Hepatic stellate cell (primary cell): ENCODE measurements at regions not wholly inside any gene's neighbourhood (a gene's known extent, or its start where the extent isn't known, plus 50 kb on each side); places are given as distances from the start of the nearest gene placed in this dataset.
"Not testable (repeated sequence)": the region's sequence is repeated elsewhere in the genome, so short reads cannot be mapped to it uniquely, and the experiment has no call there.

ENCODE experiments used
- DNase-seq: peaks from one replicate; pipeline ENCODE4 v3.0.0; 2011; ENCODE audit warnings: low spot score

- DNase-seq, result no peak
Measured at GRCh38 chr16:17747081-17747756, 276.5 kb upstream of the XYLT1 start.

GRCh38 chr16:17744921-17745572 is 274.3 kb upstream of the XYLT1 start:
- no peak for DNase-seq

GRCh38 chr16:17743578-17743977 is 272.8 kb upstream of the XYLT1 start:
- no peak for DNase-seq

- no peak for DNase-seq
Measured at GRCh38 chr16:17743158-17743557, 272.4 kb upstream of the XYLT1 start.

GRCh38 chr16:17735099-17735498 is 264.3 kb upstream of the XYLT1 start:
- not testable (repeated sequence) for DNase-seq

- no peak for DNase-seq
Measured at GRCh38 chr16:17729820-17730219, 259.1 kb upstream of the XYLT1 start.

GRCh38 chr16:17728196-17728595 is 257.4 kb upstream of the XYLT1 start:
- no peak for DNase-seq

GRCh38 chr16:17724242-17724898 is 253.6 kb upstream of the XYLT1 start:
- DNase-seq, result no peak

- DNase-seq, result no peak
Measured at GRCh38 chr16:17723531-17724134, 252.9 kb upstream of the XYLT1 start.

- DNase-seq, result no peak
Measured at GRCh38 chr16:17718495-17718894, 247.7 kb upstream of the XYLT1 start.

GRCh38 chr16:17705847-17706246 is 235.1 kb upstream of the XYLT1 start:
- DNase-seq, result no peak

- no peak for DNase-seq
Measured at GRCh38 chr16:17696616-17697015, 225.9 kb upstream of the XYLT1 start.

GRCh38 chr16:17692484-17692883 is 221.7 kb upstream of the XYLT1 start:
- no peak for DNase-seq

- DNase-seq, result no peak
Measured at GRCh38 chr16:17691899-17692176, 221.1 kb upstream of the XYLT1 start.

- no peak for DNase-seq
Measured at GRCh38 chr16:17691106-17691898, 220.5 kb upstream of the XYLT1 start.

- no peak for DNase-seq
Measured at GRCh38 chr16:17685447-17685846, 214.7 kb upstream of the XYLT1 start.

- no peak for DNase-seq
Measured at GRCh38 chr16:17683281-17683680, 212.5 kb upstream of the XYLT1 start.

- no peak for DNase-seq
Measured at GRCh38 chr16:17676171-17676570, 205.4 kb upstream of the XYLT1 start.

- DNase-seq, result no peak
Measured at GRCh38 chr16:17668386-17668785, 197.6 kb upstream of the XYLT1 start.

- no peak for DNase-seq
Measured at GRCh38 chr16:17666293-17666692, 195.5 kb upstream of the XYLT1 start.

- DNase-seq, result no peak
Measured at GRCh38 chr16:17658881-17659280, 188.1 kb upstream of the XYLT1 start.

GRCh38 chr16:17657045-17657444 is 186.3 kb upstream of the XYLT1 start:
- DNase-seq, result no peak
